GM19438 (cell line): ENCODE measurements at regions not wholly inside any gene's neighbourhood (a gene's known extent, or its start where the extent isn't known, plus 50 kb on each side); places are given as distances from the start of the nearest gene placed in this dataset.

ENCODE experiments used
- ATAC-seq: cut with Tn5 transposase; IDR thresholded peaks from one replicate; pipeline ENCODE4 v1.9.1; 2021; ENCODE audit warnings: low read depth; ENCODE audit not compliant: unreplicated experiment

- no peak for ATAC-seq
Measured at GRCh38 chr5:158276692-158277091, 417.7 kb upstream of the CLINT1 start.

GRCh38 chr5:158275511-158275910 is 416.6 kb upstream of the CLINT1 start:
- ATAC-seq: no peak

- ATAC-seq: no peak
Measured at GRCh38 chr5:158273035-158273434, 414.1 kb upstream of the CLINT1 start.

DNA sequence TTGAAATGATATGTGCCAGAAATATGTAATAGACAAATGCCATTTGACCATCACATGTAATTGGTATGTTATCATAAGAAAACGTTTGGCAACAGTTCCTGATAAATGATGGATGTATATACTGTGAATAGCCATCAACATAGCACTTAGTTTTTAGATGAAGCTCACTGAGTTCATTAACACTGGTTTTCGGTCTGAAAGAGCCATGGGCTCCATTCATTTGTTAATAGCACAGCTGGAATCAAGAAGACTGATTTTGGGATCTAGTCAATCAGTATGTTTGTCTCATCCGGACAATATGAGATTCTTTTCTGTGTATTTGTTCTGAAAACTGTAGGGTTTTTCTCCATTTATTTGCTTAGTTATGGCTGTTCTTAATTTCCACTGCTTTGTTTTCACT is 413.5 kb upstream of the CLINT1 start:
- no peak for ATAC-seq

DNA sequence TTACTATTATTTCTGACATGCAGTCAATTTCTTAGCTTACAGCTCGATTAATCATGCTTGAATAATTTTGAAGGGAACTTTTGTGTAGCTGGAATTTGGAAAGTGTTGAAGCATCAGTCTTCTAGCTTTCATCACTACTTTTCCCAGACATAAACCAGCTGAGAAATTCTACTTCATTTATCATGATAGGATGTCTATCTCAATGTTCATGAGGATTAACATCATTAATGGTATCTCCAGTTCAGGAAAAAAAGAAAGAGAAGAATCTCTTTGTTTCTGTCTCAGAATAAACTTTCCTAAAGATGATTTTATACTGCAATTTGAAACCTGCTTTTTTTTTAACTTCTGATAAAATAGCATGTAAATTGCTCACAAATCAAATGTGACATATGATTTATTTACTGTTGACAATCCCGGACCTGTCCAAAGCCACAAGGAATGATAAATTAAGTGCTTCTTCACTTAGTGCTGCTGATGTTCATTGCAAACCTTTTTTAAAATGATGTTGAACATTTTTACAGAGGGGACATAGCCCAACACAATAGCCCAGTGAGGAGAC is 412.1 kb upstream of the CLINT1 start:
- no peak for ATAC-seq

GRCh38 chr5:158268286-158268685 is 409.3 kb upstream of the CLINT1 start:
- no peak for ATAC-seq

GRCh38 chr5:158267228-158267627 is 408.3 kb upstream of the CLINT1 start:
- no peak for ATAC-seq

DNA sequence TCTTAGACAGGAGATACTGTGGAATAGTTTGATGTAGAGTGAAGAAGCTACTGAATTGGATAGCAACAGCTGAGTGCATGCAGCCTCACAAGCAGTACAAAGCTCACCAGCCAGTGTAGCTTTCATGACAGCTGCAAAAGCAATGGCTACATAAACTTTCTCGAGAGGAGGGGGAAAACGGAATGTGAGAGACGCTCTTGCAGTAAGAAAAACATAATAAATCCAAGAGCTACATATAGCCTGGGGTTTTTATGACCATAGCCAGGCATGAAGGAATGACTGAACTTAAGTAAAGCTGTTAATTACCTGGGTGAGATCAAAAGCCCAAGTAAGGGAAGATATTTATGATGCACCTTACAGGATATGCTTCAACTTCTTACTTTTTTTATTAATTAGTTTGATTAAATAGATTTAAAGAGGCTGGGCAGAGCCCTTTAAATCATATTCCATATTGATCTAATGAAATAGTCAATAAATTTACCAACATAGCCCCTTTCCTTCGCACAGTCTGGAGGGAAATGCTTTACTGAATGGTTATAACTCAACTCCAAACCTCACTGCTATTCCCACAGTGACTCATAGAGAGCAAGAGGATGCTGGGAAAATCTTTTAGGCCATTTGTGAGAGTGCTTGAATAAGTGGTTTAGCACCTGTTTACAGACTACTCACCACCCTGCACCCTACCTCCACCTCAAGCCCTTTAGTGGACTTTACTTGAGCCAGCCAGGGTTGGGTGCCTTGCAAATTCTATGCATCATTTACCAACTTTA is 407.2 kb upstream of the CLINT1 start:
- ATAC-seq: no peak

GRCh38 chr5:158265346-158265745 is 406.4 kb upstream of the CLINT1 start:
- no peak for ATAC-seq

DNA sequence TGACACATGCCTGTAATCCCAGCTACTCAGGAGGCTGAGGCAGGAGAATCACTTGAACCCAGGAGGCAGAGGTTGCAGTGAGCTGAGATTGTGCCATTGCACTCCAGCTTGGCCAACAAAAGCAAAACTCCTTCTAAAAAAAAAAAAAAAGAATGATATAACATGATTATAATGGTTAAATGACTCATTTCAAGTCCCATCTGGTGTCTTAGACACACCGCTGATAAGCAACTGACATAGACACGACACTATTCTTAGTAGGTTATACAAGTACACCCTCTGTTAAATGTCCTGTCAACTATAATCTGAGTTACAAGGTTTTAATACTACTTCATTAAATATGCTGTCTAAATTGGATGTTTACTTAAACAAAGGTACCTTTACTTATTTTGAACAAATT is 405.3 kb upstream of the CLINT1 start:
- ATAC-seq: no peak

DNA sequence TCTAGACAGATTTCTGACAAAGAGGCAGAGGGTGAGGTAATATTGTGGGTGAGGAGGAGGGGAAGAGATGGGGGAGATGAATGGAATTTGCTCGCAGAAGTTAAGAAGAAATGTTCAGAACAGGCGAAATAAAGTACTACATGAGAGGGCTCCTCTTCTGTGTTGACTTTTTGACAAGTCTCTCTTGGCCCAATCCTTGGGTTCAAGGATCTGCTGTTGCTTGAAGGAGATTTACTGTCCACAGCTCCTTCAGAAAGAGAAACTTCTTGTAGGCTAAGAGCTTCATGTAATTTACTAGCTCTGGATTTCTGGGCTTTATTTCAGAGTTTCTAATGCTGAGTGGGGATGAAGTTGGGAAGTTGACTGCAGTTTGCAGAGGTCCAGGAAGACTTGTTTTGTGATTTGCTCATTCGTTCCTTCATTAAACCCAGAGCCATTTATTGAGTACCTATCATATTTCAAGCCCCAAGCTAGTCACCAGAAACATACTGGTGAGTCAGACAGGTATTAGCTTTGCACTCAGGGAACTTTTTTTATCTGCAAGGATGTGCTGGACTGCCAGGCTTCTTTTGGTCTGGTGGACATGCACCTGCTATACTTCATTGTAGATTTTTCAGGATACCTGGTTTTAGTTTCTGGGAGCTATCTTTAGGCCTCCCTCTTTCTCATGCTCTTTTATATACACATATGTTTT is 402.9 kb upstream of the CLINT1 start:
- no peak for ATAC-seq

- no peak for ATAC-seq
Measured at GRCh38 chr5:158256096-158256495, 397.2 kb upstream of the CLINT1 start.

DNA sequence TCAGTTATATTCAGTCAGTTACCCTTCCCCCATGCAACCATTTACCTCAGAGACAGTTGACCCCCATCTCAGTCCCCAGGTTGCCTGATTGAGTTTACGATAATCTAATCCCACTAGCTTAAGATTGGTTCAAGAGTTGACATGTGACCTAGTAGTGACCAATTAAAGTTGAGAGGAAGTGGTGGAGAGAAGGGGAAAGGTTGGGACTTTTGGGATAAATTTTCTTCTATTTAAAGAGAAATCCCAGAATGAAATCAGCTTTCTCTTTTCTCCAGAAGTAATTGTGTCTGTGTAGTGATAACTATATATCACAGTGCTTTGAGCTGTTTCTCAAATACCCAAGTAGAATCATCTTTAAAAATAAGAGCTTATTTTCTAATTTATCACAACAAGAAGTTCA is 396.7 kb upstream of the CLINT1 start:
- ATAC-seq: no peak

DNA sequence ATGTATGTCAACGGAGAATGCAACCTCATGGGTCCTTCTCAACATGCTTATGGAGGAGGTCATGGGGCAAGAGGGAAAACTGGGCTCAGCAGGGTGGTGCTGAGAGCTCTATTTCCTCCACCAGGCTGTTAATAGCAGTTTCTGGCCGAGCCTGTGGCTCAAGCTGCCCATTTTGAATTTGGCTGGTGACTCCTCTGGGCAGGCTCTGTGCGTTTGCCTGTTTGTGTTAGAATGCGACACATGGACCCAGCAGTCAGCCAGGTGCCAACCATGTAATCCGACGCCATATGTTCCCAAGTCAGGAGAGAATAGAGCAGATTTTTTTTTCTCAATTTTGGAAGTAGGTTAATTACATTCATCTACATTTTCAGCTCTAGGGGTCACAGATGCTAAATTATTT is 387.7 kb upstream of the CLINT1 start:
- ATAC-seq: no peak

DNA sequence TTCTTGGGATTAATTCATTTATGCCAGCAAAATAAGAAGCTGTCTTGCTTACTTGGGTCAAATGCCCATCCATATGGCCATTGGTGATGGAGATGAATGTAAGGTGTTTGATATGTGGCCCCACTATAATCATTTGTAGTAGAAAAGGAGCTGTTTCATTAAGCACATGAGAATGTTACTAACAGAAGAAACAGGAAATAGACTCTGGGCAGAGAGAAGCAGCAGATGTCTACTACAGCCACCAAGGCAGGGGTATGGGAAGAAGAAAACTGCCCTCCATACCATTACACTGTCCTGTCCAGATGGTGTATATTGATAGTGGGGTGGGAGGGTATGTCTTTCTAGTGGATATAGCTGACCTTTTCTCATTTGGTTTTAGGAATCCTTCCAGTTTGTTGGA is 386.6 kb upstream of the CLINT1 start:
- no peak for ATAC-seq

GRCh38 chr5:158244882-158245281 is 385.9 kb upstream of the CLINT1 start:
- ATAC-seq: no peak

DNA sequence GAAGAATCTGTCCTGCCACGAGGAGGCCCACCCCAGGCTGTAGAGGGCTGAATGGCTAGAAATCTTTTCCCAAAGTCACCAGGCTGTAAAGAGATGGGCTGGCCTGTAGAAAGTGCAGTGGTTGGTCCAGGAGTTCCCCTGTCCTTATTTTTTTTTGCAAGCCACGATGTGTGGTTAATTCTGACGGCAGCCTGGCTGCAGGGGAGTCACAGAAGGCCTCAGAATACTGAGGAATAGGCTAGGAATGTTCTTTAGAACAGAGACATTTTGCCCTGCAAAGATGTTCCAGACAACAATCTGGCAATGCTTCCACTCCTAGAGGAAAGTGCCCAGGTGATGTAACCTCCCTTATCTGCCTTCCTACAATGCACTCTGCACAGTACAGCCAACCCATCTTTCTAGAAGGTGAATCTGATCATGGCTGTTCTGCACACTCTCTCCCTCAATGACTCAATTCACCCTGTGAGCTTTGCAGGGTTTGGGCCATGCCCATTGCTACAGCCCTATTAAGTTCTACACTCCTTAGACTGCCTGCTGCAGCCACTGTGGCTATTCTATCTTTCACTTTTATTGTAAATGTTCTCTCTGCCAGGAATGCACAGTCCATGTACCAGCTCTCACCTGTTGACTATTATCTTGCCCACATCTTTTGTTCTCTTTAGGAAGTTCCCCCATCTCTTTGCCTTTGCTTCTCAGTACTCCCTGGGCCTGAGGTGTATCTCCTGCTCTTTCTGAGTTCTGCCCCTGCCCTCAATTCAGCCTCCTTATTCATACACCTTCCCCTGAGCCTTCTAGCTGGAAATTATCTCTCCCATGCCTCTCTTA is 377.8 kb upstream of the CLINT1 start:
- no peak for ATAC-seq

- no peak for ATAC-seq
Measured at GRCh38 chr5:158235159-158235547, 376.2 kb upstream of the CLINT1 start.

DNA sequence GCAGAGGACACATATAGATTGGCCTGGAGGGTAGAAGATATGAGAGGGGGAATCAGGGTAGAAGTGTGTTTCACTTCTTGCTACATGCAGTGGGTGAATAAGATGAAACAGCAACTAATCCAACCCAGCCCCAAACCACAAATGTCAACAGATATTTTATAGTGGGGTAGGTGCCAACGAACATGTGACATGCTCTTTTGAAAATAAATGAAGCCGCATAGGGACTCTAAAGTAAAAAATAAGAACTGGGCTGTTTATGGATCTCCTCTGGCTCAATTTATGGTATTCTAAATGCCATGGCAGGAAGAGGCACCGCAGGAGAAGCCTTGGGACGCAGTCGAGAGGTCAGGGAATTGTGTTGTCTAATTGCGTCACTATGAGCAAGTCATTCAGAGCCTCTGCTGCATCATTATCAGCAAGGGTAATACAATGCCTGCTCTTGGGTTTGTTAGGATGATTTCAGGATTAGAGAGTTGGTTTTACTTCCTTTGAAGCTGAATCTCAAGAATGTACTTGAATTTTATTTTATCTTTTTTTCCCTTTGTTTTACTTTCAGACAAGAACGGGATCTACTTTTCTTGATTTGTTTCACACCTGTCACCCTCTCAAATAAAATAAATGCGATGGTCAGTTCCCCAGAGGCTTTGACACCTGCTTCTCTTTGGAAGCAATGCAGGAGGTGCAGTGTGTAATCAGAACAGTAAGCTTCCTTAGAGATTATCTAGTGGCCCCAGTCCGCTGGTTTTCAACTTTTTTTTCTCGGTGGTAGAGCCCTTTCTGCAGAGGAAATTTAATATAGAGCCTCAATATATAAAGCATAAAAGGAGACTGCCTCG is 375.6 kb upstream of the CLINT1 start:
- no peak for ATAC-seq

DNA sequence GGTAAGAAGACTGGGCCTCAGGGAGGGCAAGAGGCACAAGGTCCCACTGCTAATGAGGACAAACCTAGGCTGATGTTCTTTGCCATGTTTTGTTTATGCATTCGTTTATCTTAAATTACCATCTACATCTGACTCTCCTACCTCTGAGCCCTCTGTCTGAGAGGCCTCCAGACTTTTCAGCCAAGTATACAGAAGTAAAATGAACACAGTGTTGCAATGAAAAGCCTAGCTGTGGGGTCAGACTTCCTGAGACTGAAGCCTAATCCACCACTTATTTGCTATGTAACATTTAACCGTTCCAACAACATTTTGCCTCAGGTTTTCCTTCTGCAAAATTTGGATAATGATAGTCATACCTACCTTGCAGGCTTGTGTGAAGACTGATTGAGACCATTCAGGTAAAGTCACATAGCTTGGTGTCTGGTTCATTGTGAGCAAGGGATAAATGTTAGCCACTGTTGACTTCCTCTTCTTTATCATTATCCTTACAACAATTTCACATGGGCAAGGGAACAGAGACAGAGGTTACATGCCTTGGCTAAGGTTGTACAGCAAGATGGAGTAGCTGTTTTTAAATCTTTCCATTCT is 374.9 kb upstream of the CLINT1 start:
- ATAC-seq: no peak
